ENCODE measurements at regions not wholly inside any gene's neighbourhood (a gene's known extent, or its start where the extent isn't known, plus 50 kb on each side); places are given as distances from the start of the nearest gene placed in this dataset.
"Not testable (repeated sequence)": the region's sequence is repeated elsewhere in the genome, so short reads cannot be mapped to it uniquely, and the experiment has no call there.

GRCh38 chr6:144664947-144665346 lies 379.8 kb downstream of the UTRN start:
- H3K4me1 Mint-ChIP-seq = peaks cover 36% of the 10 kb centered on the region
- TF ChIP-seq, protein P1, sequence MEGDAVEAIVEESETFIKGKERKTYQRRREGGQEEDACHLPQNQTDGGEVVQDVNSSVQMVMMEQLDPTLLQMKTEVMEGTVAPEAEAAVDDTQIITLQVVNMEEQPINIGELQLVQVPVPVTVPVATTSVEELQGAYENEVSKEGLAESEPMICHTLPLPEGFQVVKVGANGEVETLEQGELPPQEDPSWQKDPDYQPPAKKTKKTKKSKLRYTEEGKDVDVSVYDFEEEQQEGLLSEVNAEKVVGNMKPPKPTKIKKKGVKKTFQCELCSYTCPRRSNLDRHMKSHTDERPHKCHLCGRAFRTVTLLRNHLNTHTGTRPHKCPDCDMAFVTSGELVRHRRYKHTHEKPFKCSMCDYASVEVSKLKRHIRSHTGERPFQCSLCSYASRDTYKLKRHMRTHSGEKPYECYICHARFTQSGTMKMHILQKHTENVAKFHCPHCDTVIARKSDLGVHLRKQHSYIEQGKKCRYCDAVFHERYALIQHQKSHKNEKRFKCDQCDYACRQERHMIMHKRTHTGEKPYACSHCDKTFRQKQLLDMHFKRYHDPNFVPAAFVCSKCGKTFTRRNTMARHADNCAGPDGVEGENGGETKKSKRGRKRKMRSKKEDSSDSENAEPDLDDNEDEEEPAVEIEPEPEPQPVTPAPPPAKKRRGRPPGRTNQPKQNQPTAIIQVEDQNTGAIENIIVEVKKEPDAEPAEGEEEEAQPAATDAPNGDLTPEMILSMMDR (IDR thresholded peaks at IDR 0.05; ENCODE audit: unreplicated experiment in 3 of 3) = no peak
- H3K36me3 Mint-ChIP-seq (ENCODE audit: low read depth) = peaks cover 4% of the 10 kb centered on the region
- no peaks in the 10 kb centered on the region for H3K27me3 Mint-ChIP-seq (ENCODE audit: low read depth)
- H3K9me3 Mint-ChIP-seq = peaks cover 6% of the 10 kb centered on the region
- no peak overlapping the region for H3K4me3 Mint-ChIP-seq
- peak overlapping the region in 1 of 3 experiments; percentile 31 for H3K27ac Mint-ChIP-seq

- no peaks in the 10 kb centered on the region for H3K27me3 Mint-ChIP-seq (ENCODE audit: low read depth)
- H3K4me1 Mint-ChIP-seq = peaks cover 26% of the 10 kb centered on the region
- TF ChIP-seq, protein P1 (IDR thresholded peaks at IDR 0.05; ENCODE audit: unreplicated experiment in 3 of 3) = no peak
- H3K27ac Mint-ChIP-seq = peak overlapping the region in 1 of 3 experiments; percentile 48
- peaks cover 16% of the 10 kb centered on the region for H3K9me3 Mint-ChIP-seq
- H3K4me3 Mint-ChIP-seq = no peak overlapping the region
- H3K36me3 Mint-ChIP-seq (ENCODE audit: low read depth) = peaks cover 15% of the 10 kb centered on the region
Observed at GRCh38 chr6:144665932-144666450, 380.9 kb downstream of the UTRN start.

DNA sequence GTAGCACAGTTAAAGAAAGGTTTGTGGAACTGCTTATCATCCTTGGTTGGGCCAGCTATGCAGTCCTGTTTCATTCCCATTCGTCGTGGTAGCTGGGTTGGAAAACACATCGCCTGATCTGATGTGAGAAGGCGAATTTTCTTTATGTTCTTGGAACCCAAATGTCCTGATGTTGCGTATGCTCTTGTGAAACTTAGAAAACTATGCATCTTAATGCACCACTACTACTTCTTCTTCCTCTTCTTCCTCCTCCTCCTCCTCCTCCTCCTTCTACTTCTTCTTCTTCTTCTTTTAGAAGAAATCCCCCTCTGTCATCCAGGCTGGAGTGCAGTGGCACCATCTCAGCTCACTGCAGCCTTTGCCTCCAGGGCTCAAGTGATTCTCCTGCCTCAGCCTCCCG lies 381.6 kb downstream of the UTRN start:
- H3K4me3 Mint-ChIP-seq = no peak overlapping the region
- peaks cover 24% of the 10 kb centered on the region for H3K9me3 Mint-ChIP-seq
- no peak overlapping the region for H3K27ac Mint-ChIP-seq

DNA sequence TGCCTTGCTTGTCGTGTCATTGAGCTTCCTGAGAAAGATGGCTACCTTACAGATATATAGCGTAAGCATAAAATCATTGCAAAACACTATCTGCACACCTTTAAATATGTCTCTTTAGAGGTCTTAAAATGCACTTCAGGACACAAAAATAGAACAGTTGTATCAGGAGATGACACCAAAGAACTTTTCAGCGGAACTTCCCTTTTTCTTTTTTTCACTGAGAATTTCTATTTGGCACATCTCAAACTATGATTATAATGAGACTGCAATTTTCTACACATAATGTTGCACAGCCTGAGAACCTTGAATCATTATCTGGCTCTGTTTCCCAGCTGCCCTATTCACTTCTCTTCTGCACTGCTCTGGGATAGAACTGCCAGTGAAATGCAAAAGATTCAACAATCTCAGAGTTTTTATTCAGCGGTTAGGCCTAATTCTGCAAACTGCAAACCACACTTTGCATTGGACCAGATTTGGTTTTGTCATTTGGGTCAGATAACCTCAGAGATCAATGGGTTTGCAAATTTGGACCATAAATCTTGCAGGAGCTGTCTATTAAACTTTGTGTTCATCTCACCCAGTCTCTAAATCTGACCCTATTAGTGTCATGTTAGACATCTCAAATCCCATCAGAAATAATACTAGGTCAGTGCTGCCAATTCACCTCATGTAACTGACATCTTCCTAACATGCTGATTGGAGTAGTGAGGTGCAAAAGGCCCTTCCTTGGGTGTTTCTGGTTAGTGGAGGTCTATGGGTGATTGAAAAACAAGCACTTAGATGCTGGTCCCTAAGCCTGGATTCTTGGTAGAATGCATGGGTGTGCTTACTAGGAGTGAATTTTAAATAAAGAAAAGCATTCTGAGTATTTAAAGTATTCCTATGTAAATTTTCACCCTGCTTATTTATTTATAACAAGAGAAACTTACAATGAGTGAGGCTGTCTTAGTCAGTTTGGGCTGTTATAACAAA lies 382.7 kb downstream of the UTRN start:
- Mint-ChIP-seq H3K36me3 (ENCODE audit: low read depth) (peaks cover 33% of the 10 kb centered on the region), H3K9me3 (peaks cover 34% of the 10 kb centered on the region), H3K27me3 (ENCODE audit: low read depth) (no peaks in the 10 kb centered on the region), H3K4me1 (peaks cover 11% of the 10 kb centered on the region), H3K4me3 (no peak overlapping the region), H3K27ac (no peak overlapping the region)
- TF ChIP-seq, protein P1 (IDR thresholded peaks at IDR 0.05; ENCODE audit: unreplicated experiment in 3 of 3) = no peak

More for the DNA sequence above, 381.6 kb downstream of the UTRN start:
- TF ChIP-seq, protein P1 (IDR thresholded peaks at IDR 0.05; ENCODE audit: unreplicated experiment in 3 of 3) = no peak
- peaks cover 20% of the 10 kb centered on the region for H3K4me1 Mint-ChIP-seq
- H3K27me3 Mint-ChIP-seq (ENCODE audit: low read depth) = no peaks in the 10 kb centered on the region
- peaks cover 23% of the 10 kb centered on the region for H3K36me3 Mint-ChIP-seq (ENCODE audit: low read depth)

DNA sequence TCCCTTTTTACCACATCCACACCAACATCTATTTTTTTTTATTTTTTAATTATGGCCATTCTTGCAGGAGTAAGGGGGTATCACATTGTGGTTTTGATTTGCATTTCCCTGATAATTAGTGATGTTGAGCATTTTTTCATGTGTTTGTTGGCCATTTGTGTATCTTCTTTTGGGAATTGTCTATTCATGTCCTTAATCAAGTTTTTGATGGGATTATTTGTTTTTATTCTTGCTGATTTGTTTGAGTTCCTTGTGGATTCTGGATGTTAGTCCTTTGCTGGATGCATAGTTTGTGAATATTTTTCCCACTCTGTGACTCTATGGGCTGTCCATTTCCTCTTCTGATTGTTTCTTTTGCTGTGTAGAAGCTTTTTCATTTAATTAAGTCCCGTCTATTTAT lies 385.1 kb downstream of the UTRN start:
- Mint-ChIP-seq H3K36me3 (ENCODE audit: low read depth) (peaks cover 48% of the 10 kb centered on the region), H3K9me3 (peaks cover 53% of the 10 kb centered on the region)
- not testable (repeated sequence) for H3K4me1 Mint-ChIP-seq; H3K27me3 Mint-ChIP-seq (ENCODE audit: low read depth); H3K4me3 Mint-ChIP-seq; H3K27ac Mint-ChIP-seq

GRCh38 chr6:144673807-144674206 lies 388.7 kb downstream of the UTRN start:
- Mint-ChIP-seq H3K9me3 (peaks cover 60% of the 10 kb centered on the region), H3K36me3 (ENCODE audit: low read depth) (peaks cover 55% of the 10 kb centered on the region), H3K27ac (no peak overlapping the region), H3K4me3 (no peak overlapping the region), H3K27me3 (ENCODE audit: low read depth) (no peaks in the 10 kb centered on the region), H3K4me1 (no peaks in the 10 kb centered on the region)
- TF ChIP-seq, protein P1 (IDR thresholded peaks at IDR 0.05; ENCODE audit: unreplicated experiment in 3 of 3) = no peak

All from nephron (organoid).